HepG2 (cell line): ENCODE measurements at regions not wholly inside any gene's neighbourhood (a gene's known extent, or its start where the extent isn't known, plus 50 kb on each side); places are given as distances from the start of the nearest gene placed in this dataset.

Experiments used
- ATAC-seq: fragments of 200-7000 bp; cut with Tn5 transposase; 3 replicates; pipeline ENCODE4 v1.9.1; 2020; ENCODE audit warnings: mild to moderate bottlenecking, moderate library complexity
- BruUV-seq: library from RNA; stranded (reverse); fragments of 400-500 nt; replicated peaks from 2 replicates; lab custom pipeline; 2021; lab: Mats Ljungman, UMichigan
- CTCF ChIA-PET: fragments of 300-600 bp; formaldehyde crosslinking; extraction: SDS; loops from one replicate; lab custom pipeline; 2021; ENCODE audit warnings: low total read pairs, inconsistent platforms, low intra/inter-chr PET ratio; lab: Yijun Ruan, JAX
- POLR2A ChIA-PET: fragments of 350-600 bp; sonication (Branson Sonifier 250); formaldehyde crosslinking; loops from one replicate; lab custom pipeline; 2020; ENCODE audit warnings: antibody characterized with exemption, inconsistent platforms; lab: Yijun Ruan, JAX
- DNase-seq: peaks from one replicate; pipeline ENCODE4 v3.0.0-alpha.2; 2015; ENCODE audit warnings: low spot score
- FAIRE-seq: peaks from 3 replicates; lab custom pipeline; 2011; peaks lifted over from hg19 to GRCh38; lab: Jason Lieb, UNC
- H2AFZ ChIP-seq: one replicate; pipeline ENCODE4 v1.6.1; 2011; ENCODE audit warnings: low read length, inconsistent platforms
- H3K27ac ChIP-seq: fragments of 300-600 bp; 3 replicates; pipeline ENCODE4 v1.8.0; 2011; ENCODE audit warnings: mixed run types, mild to moderate bottlenecking, mixed read lengths, low read length, inconsistent platforms; ENCODE audit not compliant: insufficient read depth; ENCODE audit errors: extremely low read length
- H3K27me3 ChIP-seq, 2 experiments: fragments of 200-600 bp in 1 of 2; 2 replicates in 1 of 2; 3 replicates in 1 of 2; pipeline versions ENCODE4 v1.6.0 to v1.8.0; 2011; ENCODE audit warnings: low read length in 2 of 2, mild to moderate bottlenecking in 2 of 2, moderate library complexity in 2 of 2, inconsistent platforms in 1 of 2; ENCODE audit not compliant: insufficient read depth in 2 of 2, control insufficient read depth in 1 of 2
- H3K36me3 ChIP-seq, 2 experiments: fragments of 200-600 bp in 1 of 2; replicated peaks in 1 of 2; 2 replicates in 1 of 2; 3 replicates in 1 of 2; pipeline versions ENCODE4 v1.5.1 to v1.8.0; 2011; ENCODE audit warnings: low read length in 2 of 2, inconsistent platforms in 1 of 2; ENCODE audit not compliant: insufficient read depth in 2 of 2, control insufficient read depth in 1 of 2
- H3K4me1 ChIP-seq: 2 replicates; pipeline ENCODE4 v1.5.1; 2012; ENCODE audit warnings: low read length, inconsistent platforms; ENCODE audit not compliant: insufficient read depth
- H3K4me2 ChIP-seq: 2 replicates; pipeline ENCODE4 v1.6.0; 2011; ENCODE audit warnings: low read depth, low read length, inconsistent platforms
- H3K4me3 ChIP-seq, 3 experiments: fragments of 200-600 bp in 1 of 3; sonication (generic), shearing (Covaris generic) in 1 of 3; replicated peaks in 1 of 3; 2 replicates each; pipeline ENCODE4 v1.5.1; 2011 to 2016; ENCODE audit warnings: low read length in 3 of 3, inconsistent platforms in 2 of 3, low read depth in 2 of 3, mild to moderate bottlenecking in 2 of 3, control low read depth in 1 of 3, mixed read lengths in 1 of 3; ENCODE audit not compliant: insufficient read depth in 1 of 3
- H3K79me2 ChIP-seq: one replicate; pipeline ENCODE4 v1.6.1; 2011; ENCODE audit warnings: low read length, inconsistent platforms; ENCODE audit not compliant: insufficient read depth
- H3K9ac ChIP-seq: 2 replicates; pipeline ENCODE4 v1.6.0; 2011; ENCODE audit warnings: mild to moderate bottlenecking, low read depth, low read length, inconsistent platforms; ENCODE audit not compliant: insufficient read depth
- H3K9me3 ChIP-seq: 2 replicates; pipeline ENCODE4 v1.5.1; 2012; ENCODE audit warnings: mild to moderate bottlenecking, low read length
- H4K20me1 ChIP-seq: 2 replicates; pipeline ENCODE4 v1.6.0; 2011; ENCODE audit warnings: inconsistent platforms, mild to moderate bottlenecking, low read length, moderate library complexity; ENCODE audit not compliant: insufficient read depth
- BORCS8-MEF2B ChIP-seq: sonication (generic); formaldehyde crosslinking; IDR thresholded peaks from 2 replicates; pipeline ENCODE4 v1.8.0; 2022; ENCODE audit warnings: mild to moderate bottlenecking, missing genetic modification reagents
- EHMT2 ChIP-seq: fragments of 200-600 bp; sonication (generic); IDR thresholded peaks from 2 replicates; pipeline ENCODE4 v1.7.0; 2017; ENCODE audit warnings: antibody characterized with exemption, low read depth, low read length, borderline replicate concordance
- FOXC1 ChIP-seq: sonication (generic); formaldehyde crosslinking; IDR thresholded peaks from 2 replicates; pipeline ENCODE4 v1.8.0; 2022; ENCODE audit warnings: mild to moderate bottlenecking, missing genetic modification reagents, borderline replicate concordance
- GATAD2A ChIP-seq: IDR thresholded peaks from 2 replicates; pipeline ENCODE4 v1.6.1; 2016
- MAZ ChIP-seq, 2 experiments: sonication (generic) in 1 of 2; formaldehyde crosslinking in 1 of 2; IDR thresholded peaks; 2 replicates each; pipeline versions ENCODE4 v1.5.0 to v1.6.1; 2012 to 2020; ENCODE audit warnings: low read depth in 2 of 2, mild to moderate bottlenecking in 2 of 2, borderline replicate concordance in 1 of 2, improper control_type of control experiment in 1 of 2, low read length in 1 of 2, missing genetic modification reagents in 1 of 2, moderate library complexity in 1 of 2
- PPARG ChIP-seq: conservative IDR thresholded peaks from 2 replicates; pipeline ENCODE4 v1.6.1; 2016; ENCODE audit warnings: missing biosample characterization, missing genetic modification reagents
- PRMT3 ChIP-seq: sonication (generic); formaldehyde crosslinking; IDR thresholded peaks from 2 replicates; pipeline ENCODE4 v1.8.1; 2022; ENCODE audit warnings: low read depth, mild to moderate bottlenecking, moderate library complexity, missing genetic modification reagents, borderline replicate concordance
- RARA ChIP-seq: IDR thresholded peaks from 2 replicates; pipeline ENCODE4 v1.6.1; 2016; ENCODE audit warnings: missing genetic modification reagents, missing compliant biosample characterization
- ZC3H13 ChIP-seq: sonication (generic); formaldehyde crosslinking; IDR thresholded peaks from 2 replicates; pipeline ENCODE4 v1.8.1; 2023; ENCODE audit warnings: mild to moderate bottlenecking, missing genetic modification reagents, moderate library complexity
- ZFP1 ChIP-seq: IDR thresholded peaks from 2 replicates; pipeline ENCODE4 v1.6.1; 2016
- ZFP90 ChIP-seq: sonication (generic); formaldehyde crosslinking; IDR thresholded peaks from 2 replicates; pipeline ENCODE4 v1.8.0; 2022; ENCODE audit warnings: missing genetic modification reagents, mild to moderate bottlenecking, inconsistent platforms, borderline replicate concordance
- ZNF329 ChIP-seq: sonication (generic); formaldehyde crosslinking; IDR thresholded peaks from 2 replicates; pipeline ENCODE4 v1.9.0; 2021; ENCODE audit warnings: low read depth, mild to moderate bottlenecking, missing genetic modification reagents
- ZNF407 ChIP-seq: sonication (generic); formaldehyde crosslinking; IDR thresholded peaks from one replicate; pipeline ENCODE4 v1.5.1; 2020; ENCODE audit warnings: mild to moderate bottlenecking, missing genetic modification reagents; ENCODE audit errors: not compliant biosample characterization
- ZNF468 ChIP-seq: sonication (generic); formaldehyde crosslinking; IDR thresholded peaks from 2 replicates; pipeline ENCODE4 v1.8.0; 2022; ENCODE audit warnings: mild to moderate bottlenecking, moderate library complexity, missing genetic modification reagents
- ZNF75D ChIP-seq: sonication (generic); formaldehyde crosslinking; IDR thresholded peaks from 2 replicates; pipeline ENCODE4 v1.8.1; 2023; ENCODE audit warnings: missing genetic modification reagents, mild to moderate bottlenecking, borderline replicate concordance
- ZNF781 ChIP-seq: sonication (generic); formaldehyde crosslinking; IDR thresholded peaks from 2 replicates; pipeline ENCODE4 v1.5.1; 2020; ENCODE audit warnings: borderline replicate concordance, mild to moderate bottlenecking, missing genetic modification reagents; ENCODE audit errors: not compliant biosample characterization
- WGBS: methylation state at CpG from one replicate; pipeline ENCODE4 v1.1.6; 2017; ENCODE audit warnings: low lambda C conversion rate; 5-methylcytosine and 5-hydroxymethylcytosine counted together
- in situ Hi-C: cut with HindIII; loops from 2 replicates; pipeline ENCODE4 v1.10.0; 2017; ENCODE audit warnings: low pct_unique_long_range_greater_than_20kb; ENCODE audit not compliant: extremely low pct_ligation_motif_present
- intact Hi-C: fragments of 100-400 bp; cut with micrococcal nuclease; formaldehyde crosslinking; loops from one replicate; pipeline ENCODE4 v1.10.0; 2022; ENCODE audit not compliant: unreplicated experiment

GRCh38 chr10:33950206-33950605 lies 615.7 kb upstream of the NRP1 start:
- no peaks in the 10 kb centered on the region for H3K4me1 ChIP-seq
- H3K27ac ChIP-seq, result no peak overlapping the region
- ATAC-seq (no peak), DNase-seq (no peak), FAIRE-seq (no peak)
- ChIA-PET POLR2A (no interaction called here), CTCF (no interaction called here)
- H3K9ac ChIP-seq, result no peak overlapping the region
- no peak overlapping the region for H3K4me2 ChIP-seq
- H4K20me1 ChIP-seq, result no peaks in the 10 kb centered on the region
- H3K36me3 ChIP-seq, result no peaks in the 10 kb centered on the region
- 93% methylated on average over 1 of the region's 1 CpG for WGBS
- no TSS peak for BruUV-seq
- intact Hi-C loops (no loop called here), in situ Hi-C loops (no loop called here)
- peaks cover 0 to 3% of the 10 kb centered on the region in 2 experiments; a peak in 1 of 5 replicates for H3K27me3 ChIP-seq
- no peak overlapping the region for H3K4me3 ChIP-seq
- no peaks in the 10 kb centered on the region for H3K9me3 ChIP-seq
- H3K79me2 ChIP-seq, result no peaks in the 10 kb centered on the region
- H2AFZ ChIP-seq, result no peak overlapping the region
- no peak for TF ChIP-seq PRMT3 (CRISPR knock-in tag)
- no peak for TF ChIP-seq GATAD2A (CRISPR knock-in tag)
- no peak for TF ChIP-seq PPARG (CRISPR knock-in tag)
- no peak for TF ChIP-seq ZFP90 (CRISPR knock-in tag)
- no peak for TF ChIP-seq EHMT2
- TF ChIP-seq BORCS8-MEF2B (CRISPR knock-in tag), result no peak
- TF ChIP-seq FOXC1 (CRISPR knock-in tag), result no peak
- TF ChIP-seq ZNF407 (CRISPR knock-in tag), result no peak
- TF ChIP-seq ZNF75D, result no peak
- TF ChIP-seq ZNF781 (CRISPR knock-in tag), result no peak
- no peak for TF ChIP-seq ZNF468 (CRISPR knock-in tag)
- no peak for TF ChIP-seq RARA (CRISPR knock-in tag)
- TF ChIP-seq ZFP1 (CRISPR knock-in tag), result no peak
- TF ChIP-seq ZNF329, result no peak
- TF ChIP-seq ZC3H13 (CRISPR knock-in tag), result no peak
- no peak for TF ChIP-seq MAZ (IDR thresholded peaks at IDR 0.05; ENCODE audit: borderline replicate concordance, low read depth, low read length)
- no peak for TF ChIP-seq MAZ (CRISPR knock-in tag; IDR thresholded peaks at IDR 0.05; ENCODE audit: low read depth)
